ENCODE measurements at regions not wholly inside any gene's neighbourhood (a gene's known extent, or its start where the extent isn't known, plus 50 kb on each side); places are given as distances from the start of the nearest gene placed in this dataset.
"Not testable (repeated sequence)": the region's sequence is repeated elsewhere in the genome, so short reads cannot be mapped to it uniquely, and the experiment has no call there.

DNA sequence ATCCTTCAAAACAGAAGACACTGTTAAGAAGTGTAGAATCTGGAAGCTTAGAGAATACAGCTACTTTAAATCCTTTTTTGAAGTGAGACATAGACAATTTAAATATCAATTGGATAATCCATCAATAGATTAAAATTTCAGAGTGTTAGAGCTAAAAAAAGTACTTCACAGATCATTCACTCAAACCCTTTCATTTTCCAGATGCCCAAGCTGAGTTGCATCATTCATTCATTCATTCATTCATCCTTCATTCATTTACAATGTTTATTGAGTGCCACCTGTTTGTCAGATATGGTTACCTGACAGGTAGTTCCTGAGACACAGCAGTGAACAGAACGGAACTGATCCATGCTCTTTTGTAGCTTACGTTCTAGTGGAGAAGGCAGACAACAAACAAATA, 290.7 kb upstream of the MTPN start:
- intact Hi-C loops (cut with DNase I, micrococcal nuclease), result no loop called here

GRCh38 chr7:136266457-136266856, 289.3 kb upstream of the MTPN start:
- no peak overlapping the region for H3K4me3 ChIP-seq
- peaks cover 37% of the 10 kb centered on the region for H3K9me3 ChIP-seq
- no peak for TF ChIP-seq CTCF (IDR thresholded peaks at IDR 0.05)
- intact Hi-C loops (cut with DNase I, micrococcal nuclease), result no loop called here
- ATAC-seq (no peak), DNase-seq (no peak)
- H3K36me3 ChIP-seq (ENCODE audit: low read depth), result no peaks in the 10 kb centered on the region
- no peaks in the 10 kb centered on the region for H3K4me1 ChIP-seq (ENCODE audit: low read depth)

More for the DNA sequence above, 290.7 kb upstream of the MTPN start:
- no peak for DNase-seq
- Histone ChIP-seq H3K36me3 (ENCODE audit: low read depth) (no peaks in the 10 kb centered on the region), H3K4me3 (no peak overlapping the region), H3K9me3 (peaks cover 30% of the 10 kb centered on the region), H3K4me1 (ENCODE audit: low read depth) (no peaks in the 10 kb centered on the region)
- no peak for ATAC-seq
- TF ChIP-seq CTCF (IDR thresholded peaks at IDR 0.05), result no peak

DNA sequence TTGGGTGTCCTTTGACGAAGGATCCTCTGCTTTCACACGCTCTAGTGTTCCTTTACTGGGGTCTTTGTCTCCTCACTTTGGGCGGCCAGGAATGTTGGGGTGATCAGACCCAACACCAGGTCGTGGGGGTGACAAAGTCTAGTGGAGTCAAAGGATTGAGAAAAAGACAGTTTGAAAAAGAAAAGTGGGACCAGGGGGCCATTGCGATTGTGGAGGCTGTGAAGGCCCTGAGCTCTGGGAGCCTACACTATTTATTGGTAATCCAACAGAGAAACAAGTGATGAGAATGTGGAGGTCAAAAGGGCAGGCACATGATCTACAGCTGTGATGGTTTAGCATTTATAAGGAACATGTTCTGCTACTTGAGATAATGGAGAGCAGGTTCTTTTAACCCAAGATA, 287.1 kb upstream of the MTPN start:
- H3K4me1 ChIP-seq (ENCODE audit: low read depth); intact Hi-C loops (cut with DNase I, micrococcal nuclease); ATAC-seq; H3K4me3 ChIP-seq; H3K36me3 ChIP-seq (ENCODE audit: low read depth); DNase-seq: not testable (repeated sequence)
- H3K9me3 ChIP-seq, result peaks cover 42% of the 10 kb centered on the region

- H3K4me1 ChIP-seq (ENCODE audit: low read depth); H3K4me3 ChIP-seq; ATAC-seq; intact Hi-C loops (cut with DNase I, micrococcal nuclease); H3K36me3 ChIP-seq (ENCODE audit: low read depth); DNase-seq: not testable (repeated sequence)
- peaks cover 42% of the 10 kb centered on the region for H3K9me3 ChIP-seq
Measured at GRCh38 chr7:136263112-136263860, 286.1 kb upstream of the MTPN start.

GRCh38 chr7:136260591-136260990, 283.4 kb upstream of the MTPN start:
- H3K36me3 ChIP-seq (ENCODE audit: low read depth); intact Hi-C loops (cut with DNase I, micrococcal nuclease); DNase-seq; H3K4me3 ChIP-seq; ATAC-seq; H3K4me1 ChIP-seq (ENCODE audit: low read depth): not testable (repeated sequence)
- H3K9me3 ChIP-seq, result peaks cover 38% of the 10 kb centered on the region

DNA sequence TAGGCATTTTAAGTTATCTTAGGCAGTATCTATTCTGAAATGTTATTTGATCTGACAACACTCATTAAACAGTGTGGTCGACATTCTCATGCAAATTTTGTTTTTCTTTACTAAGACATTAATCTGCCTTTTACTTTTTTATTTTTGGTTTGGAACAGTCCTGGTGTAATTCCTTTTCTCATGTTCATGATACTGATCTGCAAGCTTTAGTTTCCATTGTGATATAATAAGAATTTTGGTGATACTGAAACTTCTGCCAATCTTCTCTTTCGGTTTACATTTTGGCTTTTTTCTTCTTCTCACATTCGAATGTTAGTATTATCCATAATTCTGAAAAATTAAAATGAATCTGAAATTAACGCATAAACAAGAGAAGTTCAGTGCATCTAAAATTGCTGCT, 281.9 kb upstream of the MTPN start:
- no peaks in the 10 kb centered on the region for H3K36me3 ChIP-seq (ENCODE audit: low read depth)
- no peaks in the 10 kb centered on the region for H3K4me1 ChIP-seq (ENCODE audit: low read depth)
- H3K9me3 ChIP-seq, result peaks cover 23% of the 10 kb centered on the region
- TF ChIP-seq CTCF (IDR thresholded peaks at IDR 0.05), result no peak
- no peak for DNase-seq
- no peak overlapping the region for H3K4me3 ChIP-seq
- intact Hi-C loops (cut with DNase I, micrococcal nuclease), result no loop called here
- no peak for ATAC-seq

DNA sequence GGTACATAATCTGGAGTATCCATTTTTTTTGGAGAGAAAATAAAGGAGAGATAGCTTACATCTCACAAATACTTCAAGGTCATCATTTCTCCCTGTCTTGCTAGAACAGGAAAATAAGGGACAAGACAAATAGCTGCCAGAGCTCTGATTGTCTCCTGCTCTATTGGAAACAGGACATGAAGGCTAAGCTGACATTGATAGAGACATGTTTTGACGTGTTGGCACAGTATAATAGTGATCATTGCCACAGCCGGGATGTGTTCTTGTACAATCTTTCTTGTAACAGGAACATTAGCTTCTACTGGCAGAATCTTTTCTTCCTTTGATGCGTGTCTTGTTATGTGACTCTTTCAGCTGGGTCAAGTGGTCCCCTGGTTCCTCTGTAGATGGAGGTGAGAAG, 279.3 kb upstream of the MTPN start:
- intact Hi-C loops (cut with DNase I, micrococcal nuclease), result no loop called here
- ATAC-seq (no peak), DNase-seq (no peak)
- Histone ChIP-seq H3K36me3 (ENCODE audit: low read depth) (no peaks in the 10 kb centered on the region), H3K9me3 (peaks cover 5% of the 10 kb centered on the region), H3K4me3 (no peak overlapping the region), H3K4me1 (ENCODE audit: low read depth) (no peaks in the 10 kb centered on the region)
- no peak for TF ChIP-seq CTCF (IDR thresholded peaks at IDR 0.05)

Measured in mucosa of descending colon (tissue), 3 donors.